ENCODE measurements at regions not wholly inside any gene's neighbourhood (a gene's known extent, or its start where the extent isn't known, plus 50 kb on each side); places are given as distances from the start of the nearest gene placed in this dataset.

DNA sequence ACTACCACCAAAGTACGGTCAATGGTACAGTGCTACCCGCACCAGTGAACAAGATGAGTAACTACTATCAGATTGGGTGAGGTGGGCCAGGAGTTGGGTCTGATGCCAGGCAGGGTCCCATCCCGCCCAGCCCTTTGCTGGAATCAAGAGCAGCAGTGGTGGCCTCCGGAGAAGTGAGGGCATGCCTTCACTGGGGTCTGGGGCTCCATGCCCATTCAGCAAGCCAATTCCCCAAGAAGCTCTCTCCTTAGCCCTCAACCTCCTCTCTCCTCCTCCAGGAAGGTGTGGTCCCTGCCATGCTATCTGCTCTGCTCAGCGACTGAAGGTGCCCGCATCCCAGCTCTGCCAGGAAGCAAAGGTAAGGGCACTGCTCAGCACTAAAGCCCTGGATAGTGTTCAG lies 62.7 kb upstream of the CPLX2 start:
- Histone ChIP-seq H3K4me1 (peaks cover 13% of the 10 kb centered on the region), H3K27me3 (replicated peaks; ENCODE audit: control insufficient read depth, insufficient read depth, low read length) (peaks cover 1% of the 10 kb centered on the region), H3K9me3 (no peaks in the 10 kb centered on the region), H3K4me3 (ENCODE audit: low read depth, low read length) (no peak overlapping the region), H3K36me3 (ENCODE audit: control insufficient read depth, insufficient read depth, low read length) (no peaks in the 10 kb centered on the region)
- ChIA-PET POLR2A (interaction anchor here (0.6 kb wide), 1 partner anchor 12 kb away, joined by 7 read pairs; no protein-coding TSS in a partner anchor), CTCF (interaction anchor here (1.4 kb wide), 1 partner anchor 12 kb away, joined by 5 read pairs; no protein-coding TSS in a partner anchor)
- Mint-ChIP-seq H3K27me3 (ENCODE audit: insufficient read depth, unreplicated experiment) (peaks cover 12% of the 10 kb centered on the region), H3K9me3 (ENCODE audit: unreplicated experiment) (no peaks in the 10 kb centered on the region), H3K36me3 (ENCODE audit: insufficient read depth, unreplicated experiment) (no peaks in the 10 kb centered on the region), H3K27ac (ENCODE audit: unreplicated experiment) (no peak overlapping the region), H3K4me3 (ENCODE audit: unreplicated experiment) (no peak overlapping the region), H3K4me1 (ENCODE audit: low read depth, unreplicated experiment) (peaks cover 7% of the 10 kb centered on the region)
- no peak for DNase-seq
- intact Hi-C loops (cut with micrococcal nuclease; ENCODE audit: unreplicated experiment), result no loop called here
- TF ChIP-seq CTCF (IDR thresholded peaks at IDR 0.05; ENCODE audit: insufficient read depth in 1 of 2, low read depth in 1 of 2, low read length in 1 of 2, severe bottlenecking in 1 of 2, unreplicated experiment in 1 of 2), result no peak
- BruUV-seq (replicated peaks), result no TSS peak

DNA sequence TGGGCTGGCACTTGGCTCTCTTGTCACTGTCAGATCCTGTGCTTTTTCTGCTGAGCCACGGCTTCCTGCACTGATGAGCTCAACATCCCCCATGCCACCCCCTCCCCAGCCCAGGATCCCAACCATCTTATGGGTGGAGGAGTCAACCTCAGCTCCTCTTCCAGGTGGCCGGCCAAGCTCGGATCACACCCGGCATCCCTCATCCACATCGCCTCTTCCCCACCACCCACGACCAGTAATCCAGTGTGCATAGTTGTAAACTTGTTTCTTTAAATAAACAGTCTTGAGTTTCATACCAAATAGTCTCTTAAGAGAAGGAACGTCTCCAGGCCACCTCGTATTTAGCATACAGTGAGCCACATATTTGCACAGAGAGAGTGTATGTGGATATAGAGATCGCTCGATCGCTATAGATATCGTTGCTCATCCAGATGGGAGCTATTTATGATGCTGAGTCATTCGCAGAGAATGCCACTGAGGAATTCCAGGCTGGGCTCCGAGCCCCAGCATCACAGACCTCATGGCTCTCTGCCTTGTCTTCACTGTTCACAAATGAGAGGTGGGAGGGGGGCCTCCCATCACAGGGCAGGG lies 61.8 kb upstream of the CPLX2 start:
- peaks cover 1% of the 10 kb centered on the region for H3K27me3 ChIP-seq (replicated peaks; ENCODE audit: control insufficient read depth, insufficient read depth, low read length)
- Mint-ChIP-seq H3K9me3 (ENCODE audit: unreplicated experiment) (no peaks in the 10 kb centered on the region), H3K4me1 (ENCODE audit: low read depth, unreplicated experiment) (peaks cover 7% of the 10 kb centered on the region), H3K36me3 (ENCODE audit: insufficient read depth, unreplicated experiment) (no peaks in the 10 kb centered on the region), H3K4me3 (ENCODE audit: unreplicated experiment) (peak overlapping the region; percentile 13), H3K27ac (ENCODE audit: unreplicated experiment) (peak overlapping the region; percentile 19), H3K27me3 (ENCODE audit: insufficient read depth, unreplicated experiment) (peaks cover 11% of the 10 kb centered on the region)
- CTCF ChIA-PET, result interaction anchor here (1.4 to 1.5 kb wide), 2 partner anchors 13 to 80 kb away, joined by 5 read pairs; no protein-coding TSS in a partner anchor
- no TSS peak for BruUV-seq (replicated peaks)
- no peaks in the 10 kb centered on the region for H3K9me3 ChIP-seq
- intact Hi-C loops (cut with micrococcal nuclease; ENCODE audit: unreplicated experiment), result no loop called here
- peaks cover 13% of the 10 kb centered on the region for H3K4me1 ChIP-seq
- peak; percentile 60 to 67 for DNase-seq
- H3K4me3 ChIP-seq (ENCODE audit: low read depth, low read length), result no peak overlapping the region
- TF ChIP-seq CTCF (IDR thresholded peaks at IDR 0.05; ENCODE audit: insufficient read depth in 1 of 2, low read depth in 1 of 2, low read length in 1 of 2, severe bottlenecking in 1 of 2, unreplicated experiment in 1 of 2), result no peak
- POLR2A ChIA-PET, result interaction anchor here (0.6 kb wide), 1 partner anchor 13 kb away, joined by 7 read pairs; no protein-coding TSS in a partner anchor
- H3K36me3 ChIP-seq (ENCODE audit: control insufficient read depth, insufficient read depth, low read length), result no peaks in the 10 kb centered on the region

GRCh38 chr5:175810457-175810856 lies 60.9 kb upstream of the CPLX2 start:
- ChIA-PET CTCF (interaction anchor here (1.4 to 1.5 kb wide), 2 partner anchors 13 to 81 kb away, joined by 5 read pairs; no protein-coding TSS in a partner anchor), POLR2A (no interaction called here)
- Histone ChIP-seq H3K9me3 (no peaks in the 10 kb centered on the region), H3K27me3 (replicated peaks; ENCODE audit: control insufficient read depth, insufficient read depth, low read length) (peaks cover 1% of the 10 kb centered on the region), H3K4me3 (ENCODE audit: low read depth, low read length) (no peak overlapping the region), H3K4me1 (peaks cover 13% of the 10 kb centered on the region), H3K36me3 (ENCODE audit: control insufficient read depth, insufficient read depth, low read length) (no peaks in the 10 kb centered on the region)
- Mint-ChIP-seq H3K36me3 (ENCODE audit: insufficient read depth, unreplicated experiment) (no peaks in the 10 kb centered on the region), H3K27me3 (ENCODE audit: insufficient read depth, unreplicated experiment) (peaks cover 7% of the 10 kb centered on the region), H3K4me1 (ENCODE audit: low read depth, unreplicated experiment) (peaks cover 7% of the 10 kb centered on the region), H3K9me3 (ENCODE audit: unreplicated experiment) (no peaks in the 10 kb centered on the region), H3K4me3 (ENCODE audit: unreplicated experiment) (no peak overlapping the region), H3K27ac (ENCODE audit: unreplicated experiment) (peak overlapping the region; percentile 19)
- intact Hi-C loops (cut with micrococcal nuclease; ENCODE audit: unreplicated experiment), result no loop called here
- BruUV-seq (replicated peaks), result no TSS peak
- no peak for DNase-seq
- TF ChIP-seq CTCF (IDR thresholded peaks at IDR 0.05; ENCODE audit: insufficient read depth in 1 of 2, low read depth in 1 of 2, low read length in 1 of 2, severe bottlenecking in 1 of 2, unreplicated experiment in 1 of 2), result no peak

Measured in Caco-2 (cell line).